Colon (tissue), 2 donors: ENCODE measurements at regions not wholly inside any gene's neighbourhood (a gene's known extent, or its start where the extent isn't known, plus 50 kb on each side); places are given as distances from the start of the nearest gene placed in this dataset.

Experiments
- FAIRE-seq: peaks from 2 replicates; lab custom pipeline; 2012; peaks lifted over from hg19 to GRCh38; lab: Jason Lieb, UNC
- donor health status: control.
- donor health status: control.

GRCh38 chr3:67875858-67876257 is 221.4 kb upstream of the SUCLG2 start:
- no peak for FAIRE-seq

- FAIRE-seq, result no peak
These were observed 220.9 kb upstream of the SUCLG2 start for GRCh38 chr3:67875338-67875737.

- FAIRE-seq, result no peak
These were observed 216.1 kb upstream of the SUCLG2 start for GRCh38 chr3:67870477-67870876.

GRCh38 chr3:67866571-67866970 is 212.2 kb upstream of the SUCLG2 start:
- no peak for FAIRE-seq

GRCh38 chr3:67864587-67865183 is 210.3 kb upstream of the SUCLG2 start:
- no peak for FAIRE-seq

- FAIRE-seq, result no peak
These were observed 209.5 kb upstream of the SUCLG2 start for GRCh38 chr3:67863869-67864268.

GRCh38 chr3:67860429-67860828 is 206.0 kb upstream of the SUCLG2 start:
- FAIRE-seq, result no peak

- FAIRE-seq, result no peak
These were observed 204.1 kb upstream of the SUCLG2 start for GRCh38 chr3:67858492-67858891.

- FAIRE-seq, result no peak
These were observed 202.3 kb upstream of the SUCLG2 start for GRCh38 chr3:67856718-67857117.

- FAIRE-seq, result no peak
These were observed 200.3 kb upstream of the SUCLG2 start for GRCh38 chr3:67854663-67855062.

- no peak for FAIRE-seq
These were observed 199.1 kb upstream of the SUCLG2 start for GRCh38 chr3:67853520-67853919.

GRCh38 chr3:67848299-67848698 is 193.9 kb upstream of the SUCLG2 start:
- FAIRE-seq, result no peak

- FAIRE-seq, result no peak
These were observed 191.8 kb upstream of the SUCLG2 start for GRCh38 chr3:67846166-67846565.

- no peak for FAIRE-seq
These were observed 178.4 kb upstream of the SUCLG2 start for GRCh38 chr3:67832817-67833216.

GRCh38 chr3:67831262-67831661 is 176.8 kb upstream of the SUCLG2 start:
- no peak for FAIRE-seq

GRCh38 chr3:67828486-67829010 is 174.1 kb upstream of the SUCLG2 start:
- FAIRE-seq, result no peak

- FAIRE-seq, result no peak
These were observed 166.7 kb upstream of the SUCLG2 start for GRCh38 chr3:67821135-67821534.

- FAIRE-seq, result no peak
These were observed 165.0 kb upstream of the SUCLG2 start for GRCh38 chr3:67819447-67819846.

GRCh38 chr3:67809370-67809935 is 155.0 kb upstream of the SUCLG2 start:
- no peak for FAIRE-seq

GRCh38 chr3:67808906-67809305 is 154.5 kb upstream of the SUCLG2 start:
- FAIRE-seq, result no peak

GRCh38 chr3:67804578-67804977 is 150.2 kb upstream of the SUCLG2 start:
- FAIRE-seq, result no peak

GRCh38 chr3:67804089-67804488 is 149.7 kb upstream of the SUCLG2 start:
- no peak for FAIRE-seq

- FAIRE-seq, result no peak
These were observed 144.0 kb upstream of the SUCLG2 start for GRCh38 chr3:67798412-67798811.

GRCh38 chr3:67791620-67792019 is 137.2 kb upstream of the SUCLG2 start:
- FAIRE-seq, result no peak
